NCI-H146 treated with DMSO at 0.1 percent for 48 hours (cell line): ENCODE measurements at regions not wholly inside any gene's neighbourhood (a gene's known extent, or its start where the extent isn't known, plus 50 kb on each side); places are given as distances from the start of the nearest gene placed in this dataset.
"Not testable (repeated sequence)": the region's sequence is repeated elsewhere in the genome, so short reads cannot be mapped to it uniquely, and the experiment has no call there.

ENCODE experiments used
- DNase-seq: peaks from one replicate; lab custom pipeline; 2025; ENCODE audit not compliant: unreplicated experiment; lab: John Stamatoyannopoulos, UW

DNA sequence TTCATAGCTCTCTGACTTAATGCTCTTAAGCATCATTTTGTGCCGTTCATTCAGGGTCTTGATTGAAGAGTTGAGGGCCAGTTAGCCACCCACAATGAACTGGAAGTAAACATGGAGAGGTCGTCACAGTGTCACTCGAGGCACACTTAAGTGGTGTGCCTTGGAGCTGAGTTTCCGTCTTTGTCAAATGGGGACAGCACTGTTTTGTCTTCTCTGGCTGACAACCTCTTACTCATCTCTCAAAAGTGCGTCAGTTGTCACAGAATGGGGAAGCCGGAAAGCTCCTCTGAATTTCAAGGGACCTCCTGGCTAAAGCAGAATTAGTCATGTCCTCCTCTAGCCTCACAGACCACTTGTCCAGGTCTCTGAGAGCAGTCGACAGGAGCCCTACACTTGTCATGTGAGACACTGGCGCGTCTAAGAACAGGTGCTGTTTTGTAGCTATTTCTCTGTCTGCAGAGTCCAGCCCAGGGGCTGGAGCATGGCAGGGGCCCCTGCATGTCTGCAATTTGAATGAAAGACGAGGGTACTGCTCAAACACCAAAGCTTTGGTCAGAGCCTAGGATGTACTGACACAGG, 231.5 kb downstream of the NPIPA7 start:
- DNase-seq = not testable (repeated sequence)

DNA sequence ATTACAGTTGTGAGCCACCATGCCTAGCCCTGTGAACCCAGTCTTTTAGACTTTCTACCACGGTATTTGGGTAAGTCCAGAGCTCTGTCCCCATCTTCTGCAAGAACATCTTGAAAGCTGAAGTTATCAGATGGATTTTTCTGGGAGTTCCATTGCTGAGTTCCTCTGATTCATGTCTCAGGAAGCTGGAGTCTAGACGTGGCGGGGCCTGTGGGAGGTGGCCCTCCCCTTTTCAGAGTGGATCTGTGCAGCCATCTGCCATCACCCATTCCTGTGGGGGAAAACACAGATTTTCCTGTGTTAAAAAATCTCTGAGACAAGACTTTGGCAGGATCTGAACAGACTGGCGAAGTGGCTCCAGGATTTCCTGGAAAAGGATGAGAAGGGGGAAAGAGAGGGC, 234.3 kb downstream of the NPIPA7 start:
- not testable (repeated sequence) for DNase-seq

DNA sequence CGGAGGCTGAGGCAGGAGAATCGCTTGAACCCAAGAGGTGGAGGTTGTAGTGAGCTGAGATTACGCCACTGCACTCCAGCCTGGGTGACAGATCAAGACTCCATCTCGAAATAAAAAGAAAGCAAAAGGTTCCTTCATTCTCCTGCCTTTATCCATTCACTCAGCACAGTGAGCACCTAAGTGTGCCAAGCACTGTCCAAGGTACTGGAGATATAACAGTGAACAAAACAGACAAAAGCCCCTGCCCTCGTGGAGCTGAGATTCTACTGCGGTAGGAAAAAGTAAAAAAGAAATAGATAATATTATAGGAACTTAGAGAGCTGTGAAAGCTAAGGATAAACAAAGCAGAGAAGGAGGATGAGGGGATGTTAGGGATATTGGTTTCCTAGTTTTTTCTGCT, 235.5 kb downstream of the NPIPA7 start:
- DNase-seq = not testable (repeated sequence)

DNA sequence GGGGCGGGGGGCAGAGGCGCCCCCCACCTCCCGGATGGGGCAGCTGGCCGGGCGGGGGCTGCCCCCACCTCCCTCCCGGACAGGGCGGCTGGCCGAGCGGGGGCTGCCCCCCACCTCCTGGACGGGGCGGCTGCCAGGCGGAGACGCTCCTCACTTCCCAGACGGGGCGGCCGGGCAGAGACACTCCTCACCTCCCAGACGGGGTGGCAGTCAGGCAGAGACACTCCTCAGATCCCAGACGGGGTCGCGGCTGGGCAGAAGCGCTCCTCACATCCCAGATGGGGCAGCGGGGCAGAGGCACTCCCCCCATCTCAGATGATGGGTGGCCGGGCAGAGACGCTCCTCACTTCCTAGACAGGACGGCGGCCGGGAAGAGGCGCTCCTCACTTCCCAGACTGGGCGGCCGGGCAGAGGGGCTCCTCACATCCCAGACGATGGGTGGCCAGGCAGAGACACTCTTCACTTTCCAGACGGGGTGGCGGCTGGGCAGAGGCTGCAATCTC, 240.1 kb downstream of the NPIPA7 start:
- not testable (repeated sequence) for DNase-seq

GRCh38 chr16:16624367-16624766, 245.4 kb downstream of the NPIPA7 start:
- DNase-seq = not testable (repeated sequence)

GRCh38 chr16:16625140-16625539, 246.2 kb downstream of the NPIPA7 start:
- not testable (repeated sequence) for DNase-seq

DNA sequence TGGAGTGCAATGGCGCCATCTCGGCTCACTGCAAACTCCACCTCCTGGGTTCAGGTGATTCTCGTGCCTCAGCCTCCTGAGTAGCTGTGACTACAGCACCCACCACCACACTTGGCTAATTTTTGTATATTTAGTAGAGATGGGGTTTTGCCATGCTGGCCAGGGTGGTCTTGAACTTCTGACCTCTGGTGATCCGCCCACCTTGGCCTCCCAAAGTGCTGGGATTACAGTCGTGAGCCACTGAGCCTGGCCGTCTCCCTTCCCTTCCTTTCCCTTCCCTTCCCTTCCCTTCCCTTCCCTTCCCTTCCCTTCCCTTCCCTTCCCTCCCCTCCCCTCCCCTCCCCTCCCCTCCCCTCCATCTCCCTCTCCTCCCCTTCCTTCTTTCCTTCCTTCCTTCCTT, 248.9 kb downstream of the NPIPA7 start:
- DNase-seq = not testable (repeated sequence)

- DNase-seq = not testable (repeated sequence)
Observed at GRCh38 chr16:16638231-16638630, 259.3 kb downstream of the NPIPA7 start.

- not testable (repeated sequence) for DNase-seq
Observed at GRCh38 chr16:16638714-16639113, 259.8 kb downstream of the NPIPA7 start.

DNA sequence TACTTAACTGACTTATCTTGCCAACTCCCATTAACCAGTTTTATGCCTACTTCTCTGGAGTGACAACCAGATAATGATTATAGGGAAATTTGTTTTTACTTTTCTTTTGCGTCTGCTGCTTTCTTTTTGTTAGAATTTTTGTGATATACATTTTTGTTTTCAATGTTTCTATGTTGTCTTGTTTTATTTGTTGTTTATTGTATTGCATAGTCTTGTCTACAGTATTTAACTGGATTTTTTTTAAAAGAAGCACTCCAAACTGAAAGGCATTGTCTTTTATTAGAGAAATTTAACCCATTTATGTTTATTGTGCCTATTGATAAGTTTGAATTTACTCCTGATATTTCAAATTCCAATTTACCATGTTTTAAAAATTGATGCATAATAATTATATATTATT, 264.9 kb downstream of the NPIPA7 start:
- not testable (repeated sequence) for DNase-seq

DNA sequence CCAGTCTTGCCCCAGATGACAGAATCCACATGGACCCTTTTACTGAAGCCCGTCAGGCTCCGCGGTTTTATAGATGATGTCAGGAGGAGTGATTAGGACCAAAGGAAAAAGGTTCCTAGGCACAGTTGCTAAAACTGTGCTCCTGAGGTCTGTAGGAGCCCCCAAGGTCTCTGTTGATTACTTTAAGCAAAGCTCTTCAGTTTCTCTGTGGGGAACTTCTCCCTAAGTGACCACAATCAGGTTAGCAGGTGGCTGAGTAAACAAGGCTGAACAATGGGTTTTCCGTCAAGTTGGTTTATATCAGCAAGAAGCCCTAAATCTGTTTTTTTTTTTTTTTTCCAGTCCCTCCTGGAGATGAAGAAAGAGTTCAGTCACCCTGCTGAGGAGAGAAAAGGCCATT, 269.1 kb downstream of the NPIPA7 start:
- DNase-seq = not testable (repeated sequence)

DNA sequence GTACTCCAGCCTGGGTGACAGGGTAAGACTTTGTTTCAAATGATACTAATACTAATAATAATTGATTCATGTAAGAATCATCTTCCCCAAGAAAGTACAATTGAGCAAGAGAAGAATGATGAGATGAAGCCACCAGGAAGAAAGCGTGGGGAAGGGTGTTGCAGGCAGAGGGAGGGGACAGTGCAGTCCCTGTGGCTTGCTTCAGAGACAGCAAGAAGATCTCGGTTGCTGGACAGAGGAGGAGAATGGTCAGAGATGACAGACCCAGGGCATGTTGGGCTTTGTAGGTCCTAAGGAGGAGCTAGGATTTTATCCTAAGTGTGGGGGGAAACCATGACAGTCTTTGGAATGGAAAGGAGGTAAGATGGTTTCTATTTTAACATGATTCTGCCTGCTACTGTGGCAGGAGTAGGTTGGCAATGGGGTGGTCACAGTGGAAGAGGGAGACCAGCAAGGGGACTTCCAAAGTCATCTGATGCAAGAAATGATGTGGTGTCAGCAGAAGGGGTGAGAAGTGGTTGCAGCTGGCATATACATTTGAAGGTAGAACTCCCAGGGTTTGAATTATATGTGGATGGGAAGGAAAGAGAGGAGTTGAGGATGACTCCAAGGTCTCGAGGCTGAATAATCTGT, 293.4 kb downstream of the NPIPA7 start:
- DNase-seq = not testable (repeated sequence)

GRCh38 chr16:16674820-16675219, 295.9 kb downstream of the NPIPA7 start:
- DNase-seq = not testable (repeated sequence)

DNA sequence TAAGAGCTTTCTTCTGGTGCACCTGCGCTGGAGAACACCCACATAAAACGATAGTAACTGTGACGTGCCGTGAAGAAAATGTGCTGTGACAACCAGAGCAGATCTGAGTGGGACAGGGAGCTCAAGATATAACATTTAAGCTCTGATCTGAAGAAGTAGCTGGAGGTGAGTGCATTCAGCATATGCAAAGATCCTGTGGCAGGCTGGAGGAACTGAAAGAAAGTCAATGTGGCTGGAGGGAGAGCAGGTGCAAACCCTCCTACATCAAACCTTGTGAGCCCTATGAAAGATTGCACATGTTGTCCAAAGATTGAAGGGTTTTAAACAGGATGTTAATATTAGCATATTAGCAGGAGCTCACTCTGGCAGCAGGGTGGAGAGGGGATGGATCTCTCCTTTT, 342.9 kb downstream of the NPIPA7 start:
- not testable (repeated sequence) for DNase-seq

DNA sequence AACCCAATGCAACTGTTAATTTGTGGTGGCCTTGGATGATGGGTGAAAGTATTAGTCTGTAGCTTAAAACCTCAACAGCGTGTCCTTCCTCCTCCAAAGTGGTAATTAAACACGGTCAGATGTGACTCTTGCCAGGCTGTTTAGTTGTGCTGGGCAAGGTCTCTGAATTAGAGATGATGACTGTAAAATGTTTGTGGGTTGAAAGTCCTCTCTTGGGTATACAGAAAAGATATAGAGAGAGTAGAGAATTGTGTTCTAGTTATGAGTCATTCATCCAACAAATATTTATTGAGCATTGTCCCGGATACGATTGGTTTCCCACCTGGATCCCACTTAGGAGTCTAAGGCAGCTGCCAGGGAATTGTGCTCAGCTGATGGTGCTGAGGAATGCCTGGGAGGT, 343.7 kb downstream of the NPIPA7 start:
- DNase-seq = not testable (repeated sequence)

DNA sequence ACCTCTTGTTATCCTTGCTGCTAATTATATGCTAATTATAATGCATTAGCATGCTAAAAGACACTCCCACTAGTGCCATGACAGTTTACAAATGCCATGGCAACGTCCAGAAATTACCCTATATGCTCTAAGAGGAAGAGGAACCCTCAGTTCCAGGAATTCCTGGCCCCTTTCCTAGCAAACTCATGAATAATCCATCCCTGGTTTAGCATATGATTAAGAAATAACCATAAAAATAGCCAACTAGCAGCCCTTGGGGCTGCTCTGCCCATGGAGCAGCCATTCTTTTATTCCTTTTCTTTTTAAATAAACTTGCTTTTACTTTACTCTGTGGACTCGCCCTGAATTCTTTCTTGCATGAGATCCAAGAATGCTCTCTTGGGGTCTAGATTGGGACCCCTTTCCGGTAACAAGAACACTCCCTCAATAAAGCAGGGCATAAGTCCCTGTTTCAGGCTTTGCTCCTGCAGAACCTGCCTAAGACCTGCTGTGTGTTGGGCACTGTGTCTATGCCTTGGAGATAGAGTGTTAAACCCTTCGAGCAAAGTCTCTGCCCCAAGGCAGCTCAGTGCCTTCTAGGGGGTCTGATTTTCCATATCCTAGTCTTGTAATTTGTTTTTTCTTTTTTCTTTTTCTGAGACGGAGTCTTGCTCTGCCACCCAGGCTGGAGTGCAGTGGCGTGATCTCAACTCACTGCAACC, 345.0 kb downstream of the NPIPA7 start:
- not testable (repeated sequence) for DNase-seq

DNA sequence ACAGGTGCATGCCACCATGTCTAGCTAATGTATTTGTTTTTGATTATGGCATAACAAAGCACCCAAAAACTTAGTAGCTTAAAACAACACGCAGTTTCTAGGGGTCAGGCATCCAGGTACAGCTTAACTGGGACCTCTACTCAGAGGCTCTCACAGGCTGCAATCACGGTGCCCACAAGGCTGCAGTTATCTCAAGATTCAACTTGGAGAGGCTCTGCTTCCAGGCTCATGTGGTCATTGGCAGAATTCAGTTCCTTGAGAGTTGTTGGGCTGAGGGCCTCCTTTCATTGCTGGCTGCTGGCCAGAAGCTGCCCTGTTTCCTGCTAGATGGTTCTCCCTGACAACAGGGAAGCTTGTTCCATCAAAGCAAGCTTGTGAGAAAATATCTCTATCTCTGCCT, 348.1 kb downstream of the NPIPA7 start:
- not testable (repeated sequence) for DNase-seq

- DNase-seq = not testable (repeated sequence)
Observed at GRCh38 chr16:16742573-16742972, 363.6 kb downstream of the NPIPA7 start.

- not testable (repeated sequence) for DNase-seq
Observed at GRCh38 chr16:16754992-16755667, 376.2 kb downstream of the NPIPA7 start.

GRCh38 chr16:16763449-16763848, 384.5 kb downstream of the NPIPA7 start:
- DNase-seq = no peak

DNA sequence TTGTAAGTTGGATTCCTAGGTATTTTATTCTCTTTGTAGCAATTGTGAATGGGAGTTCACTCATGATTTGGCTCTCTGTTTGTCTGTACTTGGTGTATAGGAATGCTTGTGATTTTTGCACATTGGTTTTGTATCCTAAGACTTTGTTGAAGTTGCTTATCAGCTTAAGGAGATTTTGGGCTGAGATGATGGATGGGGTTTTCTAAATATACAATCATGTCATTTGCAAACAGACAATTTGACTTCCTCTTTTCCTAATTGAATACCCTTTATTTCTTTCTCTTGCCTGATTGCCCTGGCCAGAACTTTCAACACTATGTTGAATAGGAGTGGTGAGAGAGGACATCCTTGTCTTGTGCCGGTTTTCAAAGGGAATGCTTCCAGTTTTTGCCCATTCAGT, 391.8 kb downstream of the NPIPA7 start:
- not testable (repeated sequence) for DNase-seq
